CD14-positive monocyte (primary cell): ENCODE measurements at regions not wholly inside any gene's neighbourhood (a gene's known extent, or its start where the extent isn't known, plus 50 kb on each side); places are given as distances from the start of the nearest gene placed in this dataset.

ENCODE experiments used
- DNase-seq, 3 donors: peaks; one replicate each; pipeline ENCODE4 v3.0.0-alpha.2; 2011 to 2022
- H2AFZ ChIP-seq: 2 replicates; pipeline ENCODE4 v1.6.0; 2012; ENCODE audit warnings: mild to moderate bottlenecking, low read depth, low read length, inconsistent platforms; ENCODE audit not compliant: insufficient read depth, poor library complexity, severe bottlenecking
- H3K27ac ChIP-seq, 2 donors: 1 replicate in 1 of 2; 2 replicates in 1 of 2; pipeline ENCODE4 v1.5.1; 2012 to 2013; ENCODE audit warnings: low read length in 2 of 2, control low read depth in 1 of 2, inconsistent platforms in 1 of 2, low read depth in 1 of 2, mild to moderate bottlenecking in 1 of 2
- H3K27me3 ChIP-seq, 2 donors: one replicate each; pipeline versions ENCODE4 v1.6.0 to v1.6.1; 2011 to 2013; ENCODE audit warnings: low read length in 2 of 2; ENCODE audit not compliant: control insufficient read depth in 2 of 2, insufficient read depth in 2 of 2
- H3K36me3 ChIP-seq, 2 donors: replicated peaks in 1 of 2; 1 replicate in 1 of 2; 2 replicates in 1 of 2; pipeline versions ENCODE4 v1.5.1 to v1.6.1; 2012 to 2013; ENCODE audit warnings: low read length in 2 of 2, control low read depth in 1 of 2, inconsistent platforms in 1 of 2, mild to moderate bottlenecking in 1 of 2; ENCODE audit not compliant: insufficient read depth in 2 of 2, control insufficient read depth in 1 of 2
- H3K4me1 ChIP-seq, 2 donors: 1 replicate in 1 of 2; 2 replicates in 1 of 2; pipeline versions ENCODE4 v1.5.1 to v1.6.1; 2012 to 2013; ENCODE audit warnings: low read length in 2 of 2, control low read depth in 1 of 2, inconsistent platforms in 1 of 2, mild to moderate bottlenecking in 1 of 2, moderate library complexity in 1 of 2; ENCODE audit not compliant: insufficient read depth in 2 of 2, control insufficient read depth in 1 of 2
- H3K4me2 ChIP-seq: replicated peaks from 2 replicates; pipeline ENCODE3; 2012; ENCODE audit warnings: low read length, moderate library complexity, mild to moderate bottlenecking; ENCODE audit not compliant: poor library complexity, severe bottlenecking; ENCODE audit errors: extremely low read depth
- H3K4me3 ChIP-seq, 3 experiments: fragments of 200-600 bp in 1 of 3; sonication (generic) in 1 of 3; replicated peaks in 1 of 3; 1 replicate in 2 of 3; 2 replicates in 1 of 3; pipeline ENCODE4 v1.5.1; 2011 to 2013; ENCODE audit warnings: low read length in 3 of 3, mild to moderate bottlenecking in 3 of 3, control low read depth in 2 of 3, low read depth in 2 of 3, inconsistent platforms in 1 of 3, moderate library complexity in 1 of 3
- H3K79me2 ChIP-seq: 2 replicates; pipeline ENCODE4 v1.6.0; 2012; ENCODE audit warnings: mild to moderate bottlenecking, control low read depth, inconsistent platforms, low read length, moderate library complexity; ENCODE audit not compliant: insufficient read depth
- H3K9ac ChIP-seq: 2 replicates; pipeline ENCODE4 v1.6.0; 2017; ENCODE audit warnings: low read length, mild to moderate bottlenecking; ENCODE audit not compliant: insufficient read depth, poor library complexity, severe bottlenecking
- H3K9me3 ChIP-seq, 2 donors: replicated peaks in 1 of 2; 1 replicate in 1 of 2; 2 replicates in 1 of 2; pipeline versions ENCODE4 v1.5.1 to v1.6.1; 2012 to 2013; ENCODE audit warnings: low read length in 2 of 2, control low read depth in 1 of 2; ENCODE audit not compliant: control insufficient read depth in 1 of 2, insufficient read depth in 1 of 2
- H4K20me1 ChIP-seq: 2 replicates; pipeline ENCODE4 v1.6.0; 2012; ENCODE audit warnings: mild to moderate bottlenecking, low read length, control low read depth, moderate library complexity; ENCODE audit not compliant: insufficient read depth
- H3K27ac Mint-ChIP-seq, 7 donors: one replicate each; pipeline ENCODE4 v1.8.0; 2020; ENCODE audit warnings: mild to moderate bottlenecking in 7 of 7, mixed read lengths in 7 of 7, moderate library complexity in 6 of 7, inconsistent platforms in 2 of 7
- H3K27me3 Mint-ChIP-seq, 3 donors: one replicate each; pipeline ENCODE4 v1.8.0; 2021 to 2022; ENCODE audit warnings: low read depth in 3 of 3, mild to moderate bottlenecking in 3 of 3, mixed read lengths in 3 of 3, moderate library complexity in 3 of 3, inconsistent platforms in 1 of 3
- H3K36me3 Mint-ChIP-seq, 2 donors: one replicate each; pipeline ENCODE4 v1.8.0; 2020; ENCODE audit warnings: mixed read lengths in 2 of 2, inconsistent platforms in 1 of 2, mild to moderate bottlenecking in 1 of 2
- H3K4me1 Mint-ChIP-seq: one replicate; pipeline ENCODE4 v1.8.0; 2020; ENCODE audit warnings: mild to moderate bottlenecking, mixed read lengths
- H3K4me3 Mint-ChIP-seq, 2 donors: one replicate each; pipeline ENCODE4 v1.8.0; 2020; ENCODE audit warnings: mild to moderate bottlenecking in 2 of 2, mixed read lengths in 2 of 2, moderate library complexity in 1 of 2
- H3K9me3 Mint-ChIP-seq, 7 donors: one replicate each; pipeline ENCODE4 v1.8.0; 2020 to 2022; ENCODE audit warnings: mixed read lengths in 7 of 7, mild to moderate bottlenecking in 6 of 7, moderate library complexity in 6 of 7, inconsistent platforms in 2 of 7
- CTCF ChIP-seq: fragments of 200-600 bp; IDR thresholded peaks from one replicate; pipeline ENCODE4 v1.8.0; 2022; ENCODE audit warnings: antibody characterized with exemption, mild to moderate bottlenecking
- WGBS: methylation state at CpG from one replicate; pipeline ENCODE4 v1.1.5; 2013; ENCODE audit warnings: missing lambda C conversion rate; ENCODE audit not compliant: insufficient coverage; 5-methylcytosine and 5-hydroxymethylcytosine counted together
- intact Hi-C, 2 donors: fragments of 100-400 bp; cut with micrococcal nuclease; formaldehyde crosslinking; loops; one replicate each; pipeline versions ENCODE4 v1.15.0 to v1.15.1; 2023

- Histone ChIP-seq H3K9me3 (peaks cover 8 to 9% of the 10 kb centered on the region in 2 donors), H3K79me2 (no peaks in the 10 kb centered on the region), H4K20me1 (no peaks in the 10 kb centered on the region), H3K36me3 (no peaks in the 10 kb centered on the region), H3K4me2 (no peak overlapping the region), H2AFZ (no peak overlapping the region), H3K27me3 (no peaks in the 10 kb centered on the region), H3K27ac (no peak overlapping the region), H3K9ac (no peak overlapping the region), H3K4me3 (no peak overlapping the region), H3K4me1 (peaks cover 3% of the 10 kb centered on the region in 2 donors)
- peaks cover 8 to 25% (median 14%) of the 10 kb centered on the region in 7 donors for H3K9me3 Mint-ChIP-seq
- no CpG with 5 or more reads among the region's 2 CpGs for WGBS
- no peak for DNase-seq
- peaks cover 5% of the 10 kb centered on the region for H3K4me1 Mint-ChIP-seq
- intact Hi-C loops: no loop called here
- H3K4me3 Mint-ChIP-seq: no peak overlapping the region
- H3K36me3 Mint-ChIP-seq: peaks cover 0 to 2% of the 10 kb centered on the region in 2 donors
- no peak for TF ChIP-seq CTCF
- H3K27me3 Mint-ChIP-seq: peaks cover 0 to 9% (median 2%) of the 10 kb centered on the region in 3 donors
- H3K27ac Mint-ChIP-seq: no peak overlapping the region
Observed at GRCh38 chr4:123583043-123583442, 186.4 kb downstream of the SPRY1 start.

GRCh38 chr4:123585111-123585510 is 188.5 kb downstream of the SPRY1 start:
- Histone ChIP-seq H3K4me1 (peaks cover 18 to 20% of the 10 kb centered on the region in 2 donors), H2AFZ (no peak overlapping the region), H3K9me3 (peaks cover 8 to 9% of the 10 kb centered on the region in 2 donors), H3K9ac (no peak overlapping the region), H3K4me2 (no peak overlapping the region), H3K4me3 (no peak overlapping the region), H3K79me2 (no peaks in the 10 kb centered on the region), H3K36me3 (no peaks in the 10 kb centered on the region), H4K20me1 (no peaks in the 10 kb centered on the region), H3K27ac (no peak overlapping the region), H3K27me3 (no peaks in the 10 kb centered on the region)
- 100% methylated on average over 1 of the region's 2 CpGs for WGBS
- no peak for DNase-seq
- Mint-ChIP-seq H3K4me1 (peaks cover 23% of the 10 kb centered on the region), H3K9me3 (peaks cover 8 to 21% (median 14%) of the 10 kb centered on the region in 7 donors), H3K27ac (no peak overlapping the region), H3K36me3 (peaks cover 0 to 2% of the 10 kb centered on the region in 2 donors), H3K27me3 (peaks cover 0 to 9% (median 2%) of the 10 kb centered on the region in 3 donors), H3K4me3 (no peak overlapping the region)
- intact Hi-C loops: no loop called here
- TF ChIP-seq CTCF: no peak
